ENCODE measurements at regions not wholly inside any gene's neighbourhood (a gene's known extent, or its start where the extent isn't known, plus 50 kb on each side); places are given as distances from the start of the nearest gene placed in this dataset.
"Not testable (repeated sequence)": the region's sequence is repeated elsewhere in the genome, so short reads cannot be mapped to it uniquely, and the experiment has no call there.

GRCh38 chr2:17000184-17000482 lies 334.5 kb upstream of the CYRIA start:
- DNase-seq (ENCODE audit: extremely low read depth, low read depth, low spot score): no peak

GRCh38 chr2:16999347-17000183 lies 333.9 kb upstream of the CYRIA start:
- DNase-seq (ENCODE audit: extremely low read depth, low read depth, low spot score): no peak

- no peak for DNase-seq (ENCODE audit: extremely low read depth, low read depth, low spot score)
Measured at GRCh38 chr2:16978301-16978700, 312.7 kb upstream of the CYRIA start.

- DNase-seq (ENCODE audit: extremely low read depth, low read depth, low spot score): no peak
Measured at GRCh38 chr2:16974688-16975087, 309.1 kb upstream of the CYRIA start.

- DNase-seq (ENCODE audit: extremely low read depth, low read depth, low spot score): no peak
Measured at GRCh38 chr2:16973586-16974286, 308.1 kb upstream of the CYRIA start.

GRCh38 chr2:16972276-16972675 lies 306.6 kb upstream of the CYRIA start:
- no peak for DNase-seq (ENCODE audit: extremely low read depth, low read depth, low spot score)

GRCh38 chr2:16971722-16972234 lies 306.1 kb upstream of the CYRIA start:
- DNase-seq (ENCODE audit: extremely low read depth, low read depth, low spot score): no peak

GRCh38 chr2:16970948-16971347 lies 305.3 kb upstream of the CYRIA start:
- DNase-seq (ENCODE audit: extremely low read depth, low read depth, low spot score): not testable (repeated sequence)

- DNase-seq (ENCODE audit: extremely low read depth, low read depth, low spot score): no peak
Measured at GRCh38 chr2:16962505-16962904, 296.9 kb upstream of the CYRIA start.

GRCh38 chr2:16960579-16960978 lies 294.9 kb upstream of the CYRIA start:
- DNase-seq (ENCODE audit: extremely low read depth, low read depth, low spot score): no peak

GRCh38 chr2:16958266-16958665 lies 292.6 kb upstream of the CYRIA start:
- no peak for DNase-seq (ENCODE audit: extremely low read depth, low read depth, low spot score)

GRCh38 chr2:16952805-16953204 lies 287.2 kb upstream of the CYRIA start:
- no peak for DNase-seq (ENCODE audit: extremely low read depth, low read depth, low spot score)

GRCh38 chr2:16952368-16952767 lies 286.7 kb upstream of the CYRIA start:
- DNase-seq (ENCODE audit: extremely low read depth, low read depth, low spot score): no peak

- no peak for DNase-seq (ENCODE audit: extremely low read depth, low read depth, low spot score)
Measured at GRCh38 chr2:16950436-16950835, 284.8 kb upstream of the CYRIA start.

- DNase-seq (ENCODE audit: extremely low read depth, low read depth, low spot score): no peak
Measured at GRCh38 chr2:16948710-16949109, 283.1 kb upstream of the CYRIA start.

- DNase-seq (ENCODE audit: extremely low read depth, low read depth, low spot score): no peak
Measured at GRCh38 chr2:16948053-16948452, 282.4 kb upstream of the CYRIA start.

- no peak for DNase-seq (ENCODE audit: extremely low read depth, low read depth, low spot score)
Measured at GRCh38 chr2:16943279-16943958, 277.8 kb upstream of the CYRIA start.

GRCh38 chr2:16940214-16940613 lies 274.6 kb upstream of the CYRIA start:
- no peak for DNase-seq (ENCODE audit: extremely low read depth, low read depth, low spot score)

GRCh38 chr2:16939771-16940170 lies 274.1 kb upstream of the CYRIA start:
- no peak for DNase-seq (ENCODE audit: extremely low read depth, low read depth, low spot score)

GRCh38 chr2:16933355-16933754 lies 267.7 kb upstream of the CYRIA start:
- no peak for DNase-seq (ENCODE audit: extremely low read depth, low read depth, low spot score)

GRCh38 chr2:16932826-16933225 lies 267.2 kb upstream of the CYRIA start:
- no peak for DNase-seq (ENCODE audit: extremely low read depth, low read depth, low spot score)

GRCh38 chr2:16931441-16931840 lies 265.8 kb upstream of the CYRIA start:
- DNase-seq (ENCODE audit: extremely low read depth, low read depth, low spot score): no peak
